ENCODE measurements at regions not wholly inside any gene's neighbourhood (a gene's known extent, or its start where the extent isn't known, plus 50 kb on each side); places are given as distances from the start of the nearest gene placed in this dataset.

DNA sequence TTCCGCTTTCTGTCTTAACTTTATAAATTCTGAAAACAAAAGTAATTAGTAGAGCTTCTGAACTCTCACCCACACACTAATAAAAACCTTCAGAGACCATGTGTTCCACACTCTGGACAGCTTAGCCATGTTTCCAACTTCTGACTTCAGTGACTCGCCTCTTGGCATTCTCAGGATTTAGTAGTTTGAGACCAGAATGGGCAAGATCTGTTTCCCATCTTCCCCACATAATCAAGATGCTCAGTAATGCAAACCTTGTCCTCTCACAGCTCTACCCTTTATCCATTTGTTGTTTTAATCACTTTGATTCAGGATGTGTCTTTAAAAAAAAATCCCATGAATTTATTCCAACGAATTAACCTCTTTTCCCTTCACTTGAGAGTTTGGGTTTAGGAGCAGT lies 166.6 kb upstream of the SLC24A5 start:
- TF ChIP-seq, protein P1, sequence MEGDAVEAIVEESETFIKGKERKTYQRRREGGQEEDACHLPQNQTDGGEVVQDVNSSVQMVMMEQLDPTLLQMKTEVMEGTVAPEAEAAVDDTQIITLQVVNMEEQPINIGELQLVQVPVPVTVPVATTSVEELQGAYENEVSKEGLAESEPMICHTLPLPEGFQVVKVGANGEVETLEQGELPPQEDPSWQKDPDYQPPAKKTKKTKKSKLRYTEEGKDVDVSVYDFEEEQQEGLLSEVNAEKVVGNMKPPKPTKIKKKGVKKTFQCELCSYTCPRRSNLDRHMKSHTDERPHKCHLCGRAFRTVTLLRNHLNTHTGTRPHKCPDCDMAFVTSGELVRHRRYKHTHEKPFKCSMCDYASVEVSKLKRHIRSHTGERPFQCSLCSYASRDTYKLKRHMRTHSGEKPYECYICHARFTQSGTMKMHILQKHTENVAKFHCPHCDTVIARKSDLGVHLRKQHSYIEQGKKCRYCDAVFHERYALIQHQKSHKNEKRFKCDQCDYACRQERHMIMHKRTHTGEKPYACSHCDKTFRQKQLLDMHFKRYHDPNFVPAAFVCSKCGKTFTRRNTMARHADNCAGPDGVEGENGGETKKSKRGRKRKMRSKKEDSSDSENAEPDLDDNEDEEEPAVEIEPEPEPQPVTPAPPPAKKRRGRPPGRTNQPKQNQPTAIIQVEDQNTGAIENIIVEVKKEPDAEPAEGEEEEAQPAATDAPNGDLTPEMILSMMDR (IDR thresholded peaks at IDR 0.05): no peak
- TF ChIP-seq POLR2A (IDR thresholded peaks at IDR 0.05): no peak
- TF ChIP-seq EP300 (IDR thresholded peaks at IDR 0.05): no peak

Measured in ovary (tissue), 3 donors.